GM06990 (cell line): ENCODE measurements at regions not wholly inside any gene's neighbourhood (a gene's known extent, or its start where the extent isn't known, plus 50 kb on each side); places are given as distances from the start of the nearest gene placed in this dataset.
"Not testable (repeated sequence)": the region's sequence is repeated elsewhere in the genome, so short reads cannot be mapped to it uniquely, and the experiment has no call there.

Source experiments
- DNase-seq: peaks from one replicate; pipeline ENCODE4 v3.0.0-alpha.2; 2011; ENCODE audit not compliant: insufficient read length; ENCODE audit errors: extremely low read depth
- H3K27me3 ChIP-seq: replicated peaks from 2 replicates; pipeline ENCODE4 v1.6.0; 2011; ENCODE audit warnings: low read length; ENCODE audit not compliant: control insufficient read depth, insufficient read depth
- H3K36me3 ChIP-seq: 2 replicates; pipeline ENCODE4 v1.5.1; 2011; ENCODE audit warnings: low read length; ENCODE audit not compliant: control insufficient read depth, insufficient read depth
- H3K4me3 ChIP-seq: replicated peaks from 2 replicates; pipeline ENCODE4 v1.5.1; 2011; ENCODE audit warnings: low read depth, mild to moderate bottlenecking, control low read depth, low read length
- TF ChIP-seq, protein P1 (sequence below): IDR thresholded peaks from 2 replicates; pipeline ENCODE4 v1.5.1; 2011; ENCODE audit warnings: low read length, control low read depth, mild to moderate bottlenecking, inconsistent platforms; ENCODE audit not compliant: insufficient read depth, poor library complexity, severe bottlenecking

DNA sequence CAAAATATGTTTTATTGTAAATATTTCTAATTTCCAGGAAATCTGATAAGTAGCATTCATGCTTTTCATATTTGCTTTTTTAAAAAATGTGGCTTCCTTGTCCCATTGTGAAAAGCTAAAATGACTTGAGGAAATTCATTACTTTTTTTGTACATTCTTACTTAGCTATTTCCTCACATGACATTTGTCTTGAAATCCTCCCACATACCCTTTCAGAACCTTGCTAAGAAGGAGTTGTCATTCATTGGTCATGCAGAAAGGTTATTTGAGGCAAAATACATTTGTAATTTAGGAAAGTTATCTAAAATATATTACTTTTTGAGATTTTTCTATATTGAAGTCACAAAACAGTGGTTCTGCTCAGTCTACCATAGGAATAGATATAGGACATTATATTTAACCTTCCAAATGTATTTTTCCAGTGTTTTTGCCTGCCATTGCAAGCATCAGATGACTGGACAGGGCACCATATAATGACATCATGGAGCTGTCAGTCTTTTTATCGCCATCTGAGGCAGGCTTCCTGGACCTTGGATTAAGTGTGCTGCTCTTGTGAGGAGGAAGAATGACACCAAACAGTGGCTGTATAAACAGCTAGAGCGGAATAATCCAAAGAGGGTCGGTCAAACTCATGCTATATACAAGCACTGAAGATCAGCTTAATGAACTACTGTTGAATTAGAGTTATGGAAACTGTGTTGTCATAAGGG is 109.4 kb upstream of the HCRTR2 start:
- DNase-seq = no peak
- H3K4me3 ChIP-seq = no peak overlapping the region

DNA sequence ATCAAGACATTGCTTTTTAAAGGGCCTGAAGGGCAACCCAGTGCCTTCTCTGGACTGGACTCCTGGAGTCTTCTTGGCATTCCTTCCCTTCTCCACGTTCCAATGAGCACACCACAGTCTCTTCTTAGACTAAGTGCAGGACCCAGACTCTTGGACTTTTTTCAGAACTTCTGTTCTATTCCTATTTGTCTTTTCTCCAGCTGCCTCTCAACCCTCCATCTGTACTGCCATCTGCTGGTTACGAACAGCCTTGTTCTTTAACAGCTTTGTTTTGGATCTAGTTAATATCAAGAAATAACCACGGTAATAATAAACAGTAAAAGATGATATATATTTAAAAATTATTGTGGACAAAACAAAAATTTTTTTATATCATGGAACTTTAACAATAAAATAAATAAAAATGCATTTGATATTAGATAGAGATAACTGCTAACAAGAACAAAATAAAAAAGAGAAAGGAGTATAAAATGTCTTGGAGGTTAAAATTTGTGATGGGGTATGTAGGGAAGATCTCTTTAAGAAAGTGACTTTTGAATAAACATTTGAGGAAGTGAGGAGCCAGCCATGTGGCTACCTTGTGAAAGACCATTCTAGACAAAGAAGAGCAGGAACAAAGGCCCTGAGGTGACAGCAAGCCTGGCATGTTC is 105.1 kb upstream of the HCRTR2 start:
- no peaks in the 10 kb centered on the region for H3K36me3 ChIP-seq
- no peak overlapping the region for H3K4me3 ChIP-seq
- no peaks in the 10 kb centered on the region for H3K27me3 ChIP-seq
- no peak for DNase-seq
- TF ChIP-seq, protein P1, sequence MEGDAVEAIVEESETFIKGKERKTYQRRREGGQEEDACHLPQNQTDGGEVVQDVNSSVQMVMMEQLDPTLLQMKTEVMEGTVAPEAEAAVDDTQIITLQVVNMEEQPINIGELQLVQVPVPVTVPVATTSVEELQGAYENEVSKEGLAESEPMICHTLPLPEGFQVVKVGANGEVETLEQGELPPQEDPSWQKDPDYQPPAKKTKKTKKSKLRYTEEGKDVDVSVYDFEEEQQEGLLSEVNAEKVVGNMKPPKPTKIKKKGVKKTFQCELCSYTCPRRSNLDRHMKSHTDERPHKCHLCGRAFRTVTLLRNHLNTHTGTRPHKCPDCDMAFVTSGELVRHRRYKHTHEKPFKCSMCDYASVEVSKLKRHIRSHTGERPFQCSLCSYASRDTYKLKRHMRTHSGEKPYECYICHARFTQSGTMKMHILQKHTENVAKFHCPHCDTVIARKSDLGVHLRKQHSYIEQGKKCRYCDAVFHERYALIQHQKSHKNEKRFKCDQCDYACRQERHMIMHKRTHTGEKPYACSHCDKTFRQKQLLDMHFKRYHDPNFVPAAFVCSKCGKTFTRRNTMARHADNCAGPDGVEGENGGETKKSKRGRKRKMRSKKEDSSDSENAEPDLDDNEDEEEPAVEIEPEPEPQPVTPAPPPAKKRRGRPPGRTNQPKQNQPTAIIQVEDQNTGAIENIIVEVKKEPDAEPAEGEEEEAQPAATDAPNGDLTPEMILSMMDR = peak; percentile 68

More for the DNA sequence above, 109.4 kb upstream of the HCRTR2 start:
- no peaks in the 10 kb centered on the region for H3K27me3 ChIP-seq
- TF ChIP-seq, protein P1 = no peak
- H3K36me3 ChIP-seq = no peaks in the 10 kb centered on the region

DNA sequence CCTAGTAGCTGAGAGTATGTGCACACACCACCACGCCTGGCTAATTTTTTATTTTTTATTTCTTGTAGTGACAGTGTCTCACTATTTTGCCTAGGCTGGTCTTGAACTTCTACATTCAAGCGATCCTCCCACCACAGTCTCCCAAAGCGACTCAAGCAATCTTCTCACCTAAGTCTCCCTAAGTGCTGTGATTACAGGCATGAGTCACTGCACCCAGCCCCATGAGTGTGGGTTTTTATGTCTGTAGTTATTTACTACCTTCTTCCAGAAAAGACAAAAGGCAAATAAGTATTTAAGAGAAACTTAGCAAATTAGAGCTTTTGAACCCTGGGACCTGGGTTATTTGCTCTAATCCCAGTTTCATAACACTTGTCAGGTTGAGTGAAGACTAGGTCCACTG is 92.3 kb upstream of the HCRTR2 start:
- TF ChIP-seq, protein P1 = no peak
- H3K27me3 ChIP-seq = no peaks in the 10 kb centered on the region
- no peaks in the 10 kb centered on the region for H3K36me3 ChIP-seq
- DNase-seq = no peak
- H3K4me3 ChIP-seq = no peak overlapping the region

DNA sequence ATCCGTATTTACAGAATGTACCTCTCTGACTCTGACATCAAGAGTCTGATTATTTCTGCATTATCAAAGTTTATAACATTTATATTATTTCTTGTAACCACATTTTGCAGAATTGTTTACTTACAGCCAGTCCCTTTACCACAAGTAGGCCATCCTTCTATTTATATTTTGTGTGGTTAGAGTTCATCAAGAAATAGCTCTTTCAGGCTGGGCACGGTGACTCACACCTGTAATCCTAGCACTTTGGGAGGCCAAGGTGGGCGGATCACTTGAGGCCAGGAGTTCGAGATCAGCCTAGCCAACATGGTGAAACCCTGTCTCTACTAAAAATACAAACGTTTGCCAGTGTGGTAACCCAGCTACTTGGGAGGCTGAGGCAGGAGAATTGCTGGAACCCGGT is 86.3 kb upstream of the HCRTR2 start:
- not testable (repeated sequence) for DNase-seq, H3K4me3 ChIP-seq, H3K27me3 ChIP-seq, H3K36me3 ChIP-seq

DNA sequence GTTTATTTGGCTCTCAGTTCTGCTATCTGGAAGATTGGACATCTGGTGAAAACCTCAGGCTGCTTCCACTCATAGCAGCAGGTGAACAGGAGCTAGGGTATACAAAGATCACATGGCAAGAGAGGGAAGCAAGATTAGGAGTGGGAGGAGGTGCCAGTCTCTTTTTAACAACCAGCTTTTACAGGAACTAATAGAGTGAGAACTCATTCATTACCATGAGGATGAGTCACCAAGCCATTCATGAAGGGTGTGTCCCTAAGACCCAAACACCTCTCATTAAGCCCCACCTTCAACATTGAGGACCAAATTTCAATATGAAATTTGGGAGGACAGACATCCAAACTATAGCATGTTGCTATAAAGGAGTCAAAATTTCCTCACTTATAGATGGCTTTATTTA is 85.4 kb upstream of the HCRTR2 start:
- Histone ChIP-seq H3K4me3 (no peak overlapping the region), H3K27me3 (no peaks in the 10 kb centered on the region), H3K36me3 (no peaks in the 10 kb centered on the region)
- TF ChIP-seq, protein P1 = no peak
- DNase-seq = no peak

DNA sequence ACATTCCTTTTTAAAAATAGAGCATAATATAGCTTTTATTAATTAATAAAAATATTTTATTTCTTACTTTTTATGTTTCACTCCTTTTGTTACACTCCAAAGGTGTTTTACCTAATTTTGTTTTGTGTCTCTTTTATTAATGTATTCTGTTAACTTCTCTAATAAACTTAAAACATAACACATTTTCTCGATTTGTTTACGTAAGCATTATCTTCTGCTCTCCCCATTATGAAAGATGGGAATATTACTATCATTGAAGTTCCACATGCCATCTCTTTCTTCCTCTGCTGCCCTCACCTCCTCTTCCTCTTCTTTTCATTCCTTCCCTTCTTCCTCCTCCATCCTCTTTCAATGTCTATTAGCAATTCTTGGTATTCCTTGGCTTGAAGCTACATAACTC is 85.0 kb upstream of the HCRTR2 start:
- TF ChIP-seq, protein P1 = no peak
- Histone ChIP-seq H3K36me3 (no peaks in the 10 kb centered on the region), H3K4me3 (no peak overlapping the region), H3K27me3 (no peaks in the 10 kb centered on the region)
- DNase-seq = no peak
